Gastrocnemius medialis (tissue), 4 donors: ENCODE measurements at regions not wholly inside any gene's neighbourhood (a gene's known extent, or its start where the extent isn't known, plus 50 kb on each side); places are given as distances from the start of the nearest gene placed in this dataset.

Source experiments
- ATAC-seq, 2 donors: fragments of 150-250 bp; one replicate each; pipeline ENCODE4 v1.9.1; 2016
- DNase-seq, 2 donors: peaks; one replicate each; pipeline ENCODE4 v3.0.0-alpha.2; 2019
- H3K27ac ChIP-seq, 4 donors: fragments of 200-600 bp; sonication (generic); 1 replicate in 1 of 4; 2 replicates in 3 of 4; pipeline ENCODE4 v1.5.1; 2016 to 2018; ENCODE audit warnings: mild to moderate bottlenecking in 2 of 4, moderate library complexity in 1 of 4
- H3K27me3 ChIP-seq, 3 donors: fragments of 200-600 bp; sonication (generic) in 2 of 3; 1 replicate in 1 of 3; 2 replicates in 2 of 3; pipeline versions ENCODE4 v1.5.1 to v1.6.0; 2016 to 2019; ENCODE audit warnings: mild to moderate bottlenecking in 1 of 3, moderate library complexity in 1 of 3
- H3K36me3 ChIP-seq, 2 donors: fragments of 200-600 bp; sonication (generic) in 1 of 2; one replicate each; pipeline ENCODE4 v1.5.1; 2017 to 2018
- H3K4me1 ChIP-seq, 2 donors: fragments of 200-600 bp; sonication (generic) in 1 of 2; one replicate each; pipeline ENCODE4 v1.5.1; 2016 to 2017; ENCODE audit warnings: mild to moderate bottlenecking in 2 of 2
- H3K4me3 ChIP-seq, 4 donors: fragments of 200-600 bp; sonication (generic) in 3 of 4; 1 replicate in 1 of 4; 2 replicates in 3 of 4; pipeline ENCODE4 v1.5.1; 2016 to 2019; ENCODE audit warnings: mild to moderate bottlenecking in 2 of 4
- H3K9me3 ChIP-seq, 3 donors: fragments of 200-600 bp; sonication (generic) in 2 of 3; 1 replicate in 1 of 3; 2 replicates in 2 of 3; pipeline ENCODE4 v1.5.1; 2016 to 2019
- CTCF ChIP-seq, 5 experiments: fragments of 450-650 bp in 3 of 5; fragments of 200-600 bp in 2 of 5; sonication (generic) in 2 of 5; IDR thresholded peaks in 4 of 5; conservative IDR thresholded peaks in 1 of 5; 1 replicate in 4 of 5; 2 replicates in 1 of 5; pipeline ENCODE4 v1.5.1; 2016 to 2019; ENCODE audit warnings: antibody characterized with exemption in 5 of 5, mild to moderate bottlenecking in 3 of 5, moderate library complexity in 3 of 5
- POLR2A ChIP-seq, 2 donors: fragments of 450-650 bp; IDR thresholded peaks; one replicate each; pipeline ENCODE4 v1.6.1; 2017; ENCODE audit warnings: antibody characterized with exemption in 2 of 2, mild to moderate bottlenecking in 2 of 2, moderate library complexity in 2 of 2
- in situ Hi-C, 4 donors: fragments of 200-750 bp; cut with MboI; loops; one replicate each; pipeline versions ENCODE4 v1.15.0 to v1.8.0; 2017; ENCODE audit warnings: low sequenced_read_pairs in 4 of 4
- intact Hi-C: fragments of 100-400 bp; cut with DNase I; formaldehyde crosslinking; loops from one replicate; pipeline ENCODE4 v1.15.1; 2023; ENCODE audit warnings: low total_unique reads

GRCh38 chr20:17168026-17168612, 58.7 kb upstream of the PCSK2 start:
- in situ Hi-C loops (no loop called here), intact Hi-C loops (no loop called here)
- Histone ChIP-seq H3K4me1 (no peaks in the 10 kb centered on the region), H3K9me3 (no peaks in the 10 kb centered on the region), H3K27ac (no peak overlapping the region), H3K36me3 (no peaks in the 10 kb centered on the region), H3K27me3 (no peaks in the 10 kb centered on the region), H3K4me3 (no peak overlapping the region)
- no peak for DNase-seq
- TF ChIP-seq POLR2A (IDR thresholded peaks at IDR 0.05) (no peak), CTCF (IDR thresholded peaks at IDR 0.05 in 4 of 5, conservative IDR thresholded peaks at IDR 0.05 in 1 of 5) (no peak)
- ATAC-seq: no peak

GRCh38 chr20:17169585-17170136, 57.2 kb upstream of the PCSK2 start:
- ATAC-seq (no peak), DNase-seq (no peak)
- Histone ChIP-seq H3K27me3 (no peaks in the 10 kb centered on the region), H3K9me3 (no peaks in the 10 kb centered on the region), H3K4me1 (no peaks in the 10 kb centered on the region), H3K27ac (no peak overlapping the region), H3K4me3 (no peak overlapping the region), H3K36me3 (no peaks in the 10 kb centered on the region)
- in situ Hi-C loops (no loop called here), intact Hi-C loops (no loop called here)
- TF ChIP-seq CTCF (IDR thresholded peaks at IDR 0.05 in 4 of 5, conservative IDR thresholded peaks at IDR 0.05 in 1 of 5) (no peak), POLR2A (IDR thresholded peaks at IDR 0.05) (no peak)

GRCh38 chr20:17171746-17172280, 55.0 kb upstream of the PCSK2 start:
- no peak overlapping the region for H3K27ac ChIP-seq
- intact Hi-C loops: no loop called here

GRCh38 chr20:17172836-17173516, 53.9 kb upstream of the PCSK2 start:
- no peak for ATAC-seq
- H3K4me3 ChIP-seq: no peak overlapping the region
- H3K4me1 ChIP-seq: no peaks in the 10 kb centered on the region
- no peaks in the 10 kb centered on the region for H3K27me3 ChIP-seq
- no peak for TF ChIP-seq CTCF (IDR thresholded peaks at IDR 0.05 in 4 of 5, conservative IDR thresholded peaks at IDR 0.05 in 1 of 5)
- TF ChIP-seq POLR2A (IDR thresholded peaks at IDR 0.05): no peak
- H3K27ac ChIP-seq: no peak overlapping the region
- in situ Hi-C loops (no loop called here), intact Hi-C loops (no loop called here)
- no peaks in the 10 kb centered on the region for H3K9me3 ChIP-seq
- no peaks in the 10 kb centered on the region for H3K36me3 ChIP-seq
- DNase-seq: no peak

More at GRCh38 chr20:17171746-17172280, 55.0 kb upstream of the PCSK2 start:
- Histone ChIP-seq H3K4me3 (no peak overlapping the region), H3K4me1 (no peaks in the 10 kb centered on the region), H3K27me3 (no peaks in the 10 kb centered on the region), H3K9me3 (no peaks in the 10 kb centered on the region), H3K36me3 (no peaks in the 10 kb centered on the region)
- ATAC-seq: no peak
- no peak for DNase-seq
- in situ Hi-C loops: no loop called here
- TF ChIP-seq POLR2A (IDR thresholded peaks at IDR 0.05) (no peak), CTCF (IDR thresholded peaks at IDR 0.05 in 4 of 5, conservative IDR thresholded peaks at IDR 0.05 in 1 of 5) (no peak)
